ENCODE measurements at regions not wholly inside any gene's neighbourhood (a gene's known extent, or its start where the extent isn't known, plus 50 kb on each side); places are given as distances from the start of the nearest gene placed in this dataset.

- intact Hi-C loops (cut with DNase I), result no loop called here
These were observed 189.5 kb upstream of the GMDS start for GRCh38 chr6:2434912-2435311.

GRCh38 chr6:2434116-2434515, 188.7 kb upstream of the GMDS start:
- no peak overlapping the region for H3K4me3 ChIP-seq
- H3K27ac ChIP-seq, result no peak overlapping the region
- WGBS, 4 donors, result 81 to 97% (median 94%) methylated on average over 4 to 6 of the region's 6 CpGs
- H3K4me1 ChIP-seq (replicated peaks in 1 of 2), result no peaks in the 10 kb centered on the region
- no peaks in the 10 kb centered on the region for H3K9me3 ChIP-seq (replicated peaks in 1 of 3)
- no peaks in the 10 kb centered on the region for H3K36me3 ChIP-seq (replicated peaks in 1 of 2)
- H3K27me3 ChIP-seq, result no peaks in the 10 kb centered on the region
- no peak for DNase-seq
- TF ChIP-seq CTCF (IDR thresholded peaks at IDR 0.05) (no peak), POLR2A (IDR thresholded peaks at IDR 0.05) (no peak)
- intact Hi-C loops (cut with DNase I), result no loop called here

More at GRCh38 chr6:2434912-2435311, 189.5 kb upstream of the GMDS start:
- no peak for TF ChIP-seq CTCF (IDR thresholded peaks at IDR 0.05)
- no peak for TF ChIP-seq POLR2A (IDR thresholded peaks at IDR 0.05)
- DNase-seq, result no peak
- H3K27me3 ChIP-seq, result no peaks in the 10 kb centered on the region
- no peaks in the 10 kb centered on the region for H3K9me3 ChIP-seq (replicated peaks in 1 of 3)
- no peak overlapping the region for H3K4me3 ChIP-seq
- H3K36me3 ChIP-seq (replicated peaks in 1 of 2), result no peaks in the 10 kb centered on the region
- 75 to 80% (median 79%) methylated on average over 6 of the region's 6 CpGs for WGBS, 4 donors
- no peaks in the 10 kb centered on the region for H3K4me1 ChIP-seq (replicated peaks in 1 of 2)
- no peak overlapping the region for H3K27ac ChIP-seq

- H3K36me3 ChIP-seq (replicated peaks in 1 of 2), result no peaks in the 10 kb centered on the region
- no peak overlapping the region for H3K27ac ChIP-seq
- no peaks in the 10 kb centered on the region for H3K9me3 ChIP-seq (replicated peaks in 1 of 3)
- H3K4me1 ChIP-seq (replicated peaks in 1 of 2), result no peaks in the 10 kb centered on the region
- no peak for TF ChIP-seq CTCF (IDR thresholded peaks at IDR 0.05)
- no peaks in the 10 kb centered on the region for H3K27me3 ChIP-seq
- DNase-seq, result no peak
- intact Hi-C loops (cut with DNase I), result no loop called here
- no peak overlapping the region for H3K4me3 ChIP-seq
- 78 to 100% (median 86%) methylated on average over 5 to 9 of the region's 9 CpGs for WGBS, 4 donors
These were observed 188.3 kb upstream of the GMDS start for GRCh38 chr6:2433711-2434110.

- intact Hi-C loops (cut with DNase I), result no loop called here
- Histone ChIP-seq H3K4me1 (replicated peaks in 1 of 2) (no peaks in the 10 kb centered on the region), H3K27ac (no peak overlapping the region), H3K36me3 (replicated peaks in 1 of 2) (no peaks in the 10 kb centered on the region), H3K27me3 (no peaks in the 10 kb centered on the region), H3K4me3 (no peak overlapping the region), H3K9me3 (replicated peaks in 1 of 3) (no peaks in the 10 kb centered on the region)
- WGBS, 4 donors, result 93 to 98% (median 94%) methylated on average over 5 of the region's 5 CpGs
- no peak for DNase-seq
- TF ChIP-seq POLR2A (IDR thresholded peaks at IDR 0.05) (no peak), CTCF (IDR thresholded peaks at IDR 0.05) (no peak)
These were observed 187.9 kb upstream of the GMDS start for GRCh38 chr6:2433266-2433665.

Measured in adrenal gland (tissue), 9 donors.